ENCODE measurements at regions not wholly inside any gene's neighbourhood (a gene's known extent, or its start where the extent isn't known, plus 50 kb on each side); places are given as distances from the start of the nearest gene placed in this dataset.

- DNase-seq, result no peak
These were observed 462.5 kb upstream of the TBX3 start for GRCh38 chr12:115146453-115146852.

DNA sequence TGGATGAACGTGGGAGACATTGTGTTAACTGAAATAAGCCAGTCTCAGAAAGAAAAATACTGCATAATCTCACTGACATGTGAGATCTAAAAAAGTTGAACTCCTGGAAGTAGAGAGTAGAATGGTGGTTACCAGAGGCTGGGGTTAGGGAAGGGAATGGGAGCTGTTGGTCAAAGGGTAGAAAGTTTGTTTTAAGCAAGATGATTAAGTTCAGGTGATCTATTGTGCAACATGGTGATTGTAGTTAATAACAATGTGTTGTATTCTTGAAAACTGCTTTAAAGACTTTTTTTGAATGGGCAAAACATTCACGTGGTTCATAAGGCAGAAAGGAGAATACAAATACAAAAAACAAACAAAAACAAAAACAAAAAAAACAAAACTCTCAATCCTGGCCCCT is 460.4 kb upstream of the TBX3 start:
- no peak for DNase-seq

DNA sequence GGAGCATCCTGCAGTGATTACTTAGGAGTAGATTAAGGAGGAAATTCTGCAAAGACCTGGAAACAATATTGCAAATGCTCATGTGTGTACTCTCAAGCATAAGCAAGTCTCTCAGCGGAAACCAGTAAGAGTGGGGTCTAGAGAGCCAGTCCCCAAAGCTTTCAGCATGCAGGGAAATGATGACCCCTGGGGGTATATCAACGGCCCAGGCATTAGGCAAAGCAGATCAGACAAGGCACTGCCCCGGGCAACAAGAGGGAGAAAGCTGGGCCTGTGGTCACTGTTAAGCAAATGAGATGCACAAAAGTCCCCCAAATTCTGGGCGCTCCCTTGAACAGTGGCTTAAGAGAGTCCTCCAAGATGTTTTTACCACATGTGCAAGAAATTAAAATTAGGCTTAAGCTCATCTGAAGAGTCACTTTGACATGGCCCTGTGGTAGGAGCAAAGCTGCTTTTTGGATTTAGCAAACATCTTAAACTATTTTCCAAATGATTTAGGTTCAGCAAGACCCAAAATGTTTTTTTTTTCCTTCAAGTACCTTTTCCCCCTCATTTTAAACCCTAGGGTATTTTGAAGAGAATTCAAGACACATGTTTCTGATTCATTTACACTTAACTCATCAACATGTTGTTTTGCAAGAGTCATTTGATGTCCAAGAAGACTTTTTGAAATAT is 457.1 kb upstream of the TBX3 start:
- no peak for DNase-seq

DNA sequence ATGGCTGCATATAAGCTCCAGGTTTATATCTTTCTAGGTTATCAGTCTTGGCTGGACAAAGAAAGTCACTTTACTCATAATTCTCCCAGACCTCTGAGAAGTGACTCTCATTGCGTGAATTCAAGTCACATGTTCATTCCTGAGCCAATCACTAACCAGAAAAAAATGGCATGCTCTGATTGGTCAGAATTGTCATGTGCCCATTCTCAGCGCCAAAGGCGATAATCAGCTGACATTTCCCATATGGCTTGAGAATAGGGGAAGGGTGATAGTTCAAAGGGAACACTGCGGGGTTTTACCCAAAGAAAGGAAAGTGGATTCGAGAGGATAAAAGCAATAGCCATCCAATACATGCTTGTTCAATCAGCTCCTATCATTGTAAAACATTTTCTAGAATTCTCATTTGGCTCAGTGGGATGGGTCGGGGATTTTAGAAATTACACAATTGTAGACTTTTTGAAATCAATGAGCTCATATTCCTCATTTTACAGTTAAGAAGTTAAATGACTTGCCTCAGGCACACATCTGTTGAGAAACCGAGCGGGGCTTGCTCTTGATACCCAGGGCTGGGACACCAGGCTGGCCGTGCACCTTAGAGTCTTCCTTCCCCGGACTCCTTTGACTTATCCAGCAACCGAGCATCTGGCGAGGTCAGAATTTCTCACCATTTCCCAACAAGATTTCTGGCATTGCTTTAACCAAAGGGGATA is 454.0 kb upstream of the TBX3 start:
- no peak for DNase-seq

- DNase-seq, result no peak
These were observed 451.8 kb upstream of the TBX3 start for GRCh38 chr12:115135800-115136211.

DNA sequence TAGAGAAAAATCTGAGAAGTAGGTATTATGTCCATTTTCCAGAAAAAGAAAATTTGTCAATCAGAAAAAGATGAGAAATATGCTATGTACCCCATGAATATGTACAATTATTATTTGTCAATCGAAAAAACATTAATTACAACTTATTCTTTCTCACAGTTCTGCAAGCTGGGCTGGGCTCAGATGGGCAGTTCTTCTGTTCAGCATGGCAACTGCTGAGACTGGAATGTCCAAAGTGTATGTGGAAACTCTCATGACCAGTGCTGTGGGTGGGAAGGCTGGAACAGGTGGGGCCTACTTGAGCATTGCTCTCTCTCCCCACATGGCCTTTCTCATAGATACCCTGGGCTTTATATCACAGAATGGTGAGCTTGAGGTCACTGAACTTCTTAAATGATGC is 450.3 kb upstream of the TBX3 start:
- DNase-seq, result no peak

GRCh38 chr12:115132905-115133304 is 448.9 kb upstream of the TBX3 start:
- no peak for DNase-seq

DNA sequence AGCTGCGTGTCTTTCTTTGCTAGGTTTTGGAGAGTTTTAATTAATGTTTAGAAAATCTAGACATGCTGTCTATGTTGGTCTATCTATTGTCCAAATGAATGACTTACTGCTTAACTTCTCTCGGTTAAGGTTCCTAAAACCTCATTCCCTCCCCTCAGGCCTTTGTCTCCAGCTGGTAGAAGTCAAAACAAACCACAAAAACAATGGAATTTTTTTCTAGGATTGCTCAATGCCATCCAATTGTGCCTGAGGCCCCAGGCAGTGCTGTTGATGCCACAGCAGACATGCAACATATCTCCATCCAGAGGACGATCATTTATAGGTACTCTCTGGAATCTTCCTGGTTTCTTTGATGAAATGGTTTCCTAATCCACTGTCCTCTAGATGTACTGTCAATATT is 448.2 kb upstream of the TBX3 start:
- DNase-seq, result no peak

GRCh38 chr12:115129727-115130126 is 445.8 kb upstream of the TBX3 start:
- DNase-seq, result no peak

GRCh38 chr12:115121053-115121452 is 437.1 kb upstream of the TBX3 start:
- no peak for DNase-seq

DNA sequence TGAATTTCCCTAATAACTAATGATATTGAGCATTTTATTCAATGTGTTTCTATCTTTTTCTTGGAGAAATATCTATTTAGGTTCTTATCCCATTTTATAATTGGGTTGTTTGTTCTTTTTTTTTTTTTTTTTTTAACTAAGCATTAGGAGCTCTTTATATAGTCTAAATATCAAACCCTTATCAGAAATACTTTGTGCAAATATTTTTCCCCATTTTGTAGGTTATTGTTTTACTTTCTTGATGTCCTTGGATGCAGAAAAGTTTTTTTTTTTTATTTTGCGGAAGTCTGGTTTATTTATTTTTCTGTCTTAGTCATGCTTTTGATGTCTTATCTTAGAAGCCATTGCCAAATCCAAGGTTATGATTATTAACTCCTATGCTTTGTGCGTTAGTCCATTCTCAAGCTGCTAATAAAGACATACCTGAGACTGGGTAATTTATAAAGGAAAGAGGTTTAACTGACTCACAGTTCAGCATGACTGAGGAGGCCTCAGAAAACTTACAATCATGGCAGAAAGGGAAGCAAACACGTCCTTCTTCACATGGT is 434.3 kb upstream of the TBX3 start:
- DNase-seq, result no peak

DNA sequence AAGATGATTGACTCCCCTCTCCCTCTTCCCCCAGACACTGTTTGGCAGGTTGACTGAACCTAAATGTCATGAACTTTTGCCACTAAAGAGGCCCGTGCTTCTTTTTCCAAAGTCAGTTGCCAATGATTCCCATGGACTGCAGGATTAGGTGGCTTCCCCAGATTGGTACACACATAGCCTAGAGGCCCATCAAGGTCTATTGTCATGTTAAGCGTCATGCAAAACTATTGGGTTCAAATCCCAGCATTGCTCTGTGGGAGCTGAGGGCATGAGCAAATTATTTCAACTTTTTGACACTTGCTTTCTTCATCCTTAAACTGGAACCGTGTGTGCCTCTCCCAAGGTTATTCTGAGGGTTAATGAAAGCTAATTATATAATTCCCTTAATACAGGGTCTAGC is 430.2 kb upstream of the TBX3 start:
- DNase-seq, result no peak

- DNase-seq, result no peak
These were observed 425.9 kb upstream of the TBX3 start for GRCh38 chr12:115109863-115110262.

- no peak for DNase-seq
These were observed 424.4 kb upstream of the TBX3 start for GRCh38 chr12:115108129-115109100.

DNA sequence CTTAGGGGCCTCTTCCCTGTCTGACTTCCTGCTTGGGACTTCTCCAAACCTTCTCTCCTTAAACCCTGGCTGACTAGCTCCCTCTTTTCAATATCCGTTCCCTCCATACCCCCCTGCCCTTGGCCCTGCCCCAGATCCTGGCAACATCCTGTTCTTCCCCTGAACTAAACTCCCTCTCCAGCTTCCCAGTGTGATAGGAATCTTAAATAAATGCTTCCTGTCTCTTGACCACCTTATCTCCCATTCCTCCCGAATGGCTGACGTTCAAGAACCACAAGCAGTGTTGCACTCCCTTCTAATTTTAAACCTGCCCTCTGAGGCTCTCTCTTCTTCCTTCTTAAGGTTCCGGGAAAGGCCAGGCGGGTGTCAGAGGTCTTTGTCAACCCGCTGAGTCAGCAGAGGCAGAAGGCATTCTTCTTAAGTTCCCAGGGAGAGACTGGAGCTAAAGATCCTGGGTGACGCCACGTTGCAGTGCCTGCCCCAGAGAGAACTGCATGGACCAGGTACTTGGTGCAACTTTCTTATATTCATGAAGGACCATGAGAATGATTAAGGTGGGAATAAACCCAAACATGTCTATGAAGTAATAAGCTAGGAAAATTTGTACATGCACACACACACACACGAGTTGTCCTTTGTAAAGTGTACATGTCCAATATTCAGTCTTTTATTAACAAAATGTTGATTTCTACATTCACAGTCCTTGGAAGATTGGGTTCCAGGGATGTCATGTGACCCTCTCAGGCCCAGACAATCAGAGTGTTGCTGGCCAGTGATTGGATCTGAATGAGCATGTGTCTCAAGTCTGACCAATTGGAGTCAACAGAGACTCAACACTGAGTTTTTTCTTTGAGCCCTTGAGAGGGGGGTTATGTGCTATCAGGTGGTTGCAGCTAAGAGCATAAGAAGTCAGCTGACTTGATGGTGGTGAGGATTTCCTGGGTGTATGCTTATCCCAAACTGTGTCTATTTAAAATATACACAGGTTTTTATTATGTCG is 420.2 kb upstream of the TBX3 start:
- no peak for DNase-seq

DNA sequence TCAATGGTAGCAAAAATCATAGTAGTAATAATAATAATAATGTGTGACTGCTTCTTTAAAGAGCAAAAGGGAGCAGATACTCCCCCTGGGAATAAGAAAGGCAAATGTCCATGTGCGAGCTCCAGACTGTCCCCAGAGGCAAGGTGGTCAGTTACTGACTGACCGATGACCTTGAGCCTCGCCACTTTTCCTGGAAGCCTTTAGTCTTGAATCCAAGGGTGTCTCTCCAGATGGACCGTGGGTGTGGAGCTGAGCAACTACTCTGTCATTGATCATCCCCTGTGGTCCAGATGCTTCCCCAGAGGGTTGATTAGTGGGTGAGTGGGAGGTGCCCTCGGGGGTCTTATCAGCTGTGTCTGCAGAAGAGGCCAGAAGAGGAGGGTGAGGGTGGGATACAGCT is 418.5 kb upstream of the TBX3 start:
- DNase-seq, result no peak

- DNase-seq, result no peak
These were observed 417.5 kb upstream of the TBX3 start for GRCh38 chr12:115101520-115101919.

GRCh38 chr12:115097416-115097815 is 413.4 kb upstream of the TBX3 start:
- no peak for DNase-seq

DNA sequence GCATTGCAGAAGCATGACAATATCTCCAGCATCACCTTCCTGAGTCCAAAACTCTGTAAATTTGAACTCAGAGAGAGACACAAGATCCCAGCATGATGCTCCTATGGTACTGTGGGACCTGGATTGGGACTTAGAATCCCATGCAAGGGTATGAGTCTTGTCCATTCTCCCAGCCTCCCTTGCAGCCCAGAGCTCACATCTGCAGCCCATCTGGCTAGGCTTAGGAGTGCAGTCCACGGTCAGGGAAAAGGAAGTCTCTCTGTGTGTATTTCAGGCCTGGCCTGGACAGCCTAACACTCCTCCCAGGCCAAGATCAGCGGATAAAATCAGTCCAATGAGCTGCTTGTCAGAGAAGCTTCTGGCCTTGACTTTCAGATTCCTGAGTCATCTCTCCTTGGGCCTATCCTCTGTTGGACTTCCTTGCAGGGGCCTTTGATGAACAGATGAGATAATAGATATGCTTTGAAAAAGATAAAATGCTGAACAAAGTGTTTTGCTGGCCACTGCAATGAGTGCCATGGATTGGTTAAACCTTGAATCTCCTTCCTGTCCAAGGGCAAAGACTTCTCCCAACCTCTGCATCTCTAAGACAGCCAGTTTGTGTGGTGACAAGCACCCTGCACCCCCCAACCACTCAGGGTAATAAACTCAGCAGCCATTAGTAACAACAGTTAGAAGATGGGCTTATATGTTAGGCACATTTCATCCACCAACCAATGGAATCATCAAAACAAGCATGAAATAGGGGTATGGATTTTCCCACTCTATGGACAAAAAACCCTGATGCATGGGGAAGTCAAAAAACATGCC is 412.8 kb upstream of the TBX3 start:
- no peak for DNase-seq

DNA sequence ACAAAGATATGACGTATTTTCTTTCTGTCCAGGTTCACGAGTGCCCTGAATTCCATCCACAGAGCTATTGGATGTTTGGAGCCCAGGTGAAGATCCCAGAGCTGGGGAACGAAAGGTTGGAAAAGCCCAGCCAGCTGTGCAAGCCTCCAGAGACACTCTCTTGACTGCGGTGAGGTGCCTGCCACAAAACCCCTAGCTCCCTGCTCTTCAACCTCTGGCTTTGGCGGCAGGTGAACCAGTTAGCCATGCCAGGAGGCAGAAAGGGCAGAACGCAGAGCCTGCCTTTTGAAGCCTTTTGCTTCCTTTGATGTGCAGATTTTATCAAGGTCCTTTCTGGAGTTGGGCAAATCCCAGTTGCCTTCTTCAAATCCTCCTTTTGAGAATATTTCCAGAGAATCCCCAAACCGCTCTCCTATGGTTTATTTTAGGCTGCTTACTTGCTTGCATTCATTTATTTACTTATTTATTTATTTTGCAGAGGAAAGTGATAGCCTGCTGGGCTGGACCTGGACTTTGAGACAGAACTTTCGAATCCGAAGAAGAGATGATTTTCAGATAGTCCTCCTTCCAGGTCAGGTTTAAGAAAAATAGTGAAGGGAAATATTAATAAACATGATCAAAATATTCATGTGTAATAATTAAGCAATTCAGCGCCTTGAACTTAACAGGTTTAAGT is 411.2 kb upstream of the TBX3 start:
- no peak for DNase-seq
